Loucy (cell line): ENCODE measurements at regions not wholly inside any gene's neighbourhood (a gene's known extent, or its start where the extent isn't known, plus 50 kb on each side); places are given as distances from the start of the nearest gene placed in this dataset.

ENCODE experiments used
- H2AFZ ChIP-seq: fragments of 200-600 bp; sonication (generic); 2 replicates; pipeline ENCODE4 v1.6.0; 2016; ENCODE audit warnings: antibody characterized with exemption, mild to moderate bottlenecking, low read length, moderate library complexity
- H3F3A ChIP-seq: fragments of 200-600 bp; 2 replicates; pipeline ENCODE4 v1.6.0; 2016; ENCODE audit warnings: antibody characterized with exemption, low read depth, mild to moderate bottlenecking
- H3K27me3 ChIP-seq: fragments of 200-600 bp; sonication (generic); 2 replicates; pipeline ENCODE4 v1.6.1; 2014; ENCODE audit warnings: low read length, mild to moderate bottlenecking; ENCODE audit not compliant: insufficient read depth, poor library complexity, severe bottlenecking
- H3K36me3 ChIP-seq: fragments of 200-600 bp; sonication (generic); 2 replicates; pipeline ENCODE4 v1.6.1; 2016; ENCODE audit warnings: low read length; ENCODE audit not compliant: insufficient read depth
- H3K4me1 ChIP-seq: fragments of 200-600 bp; sonication (generic); 2 replicates; pipeline ENCODE4 v1.5.1; 2014; ENCODE audit warnings: low read length, mild to moderate bottlenecking; ENCODE audit not compliant: insufficient read depth, poor library complexity, severe bottlenecking
- H3K4me2 ChIP-seq: fragments of 200-600 bp; sonication (generic); 2 replicates; pipeline ENCODE4 v1.6.0; 2014; ENCODE audit warnings: antibody characterized with exemption, low read length, low read depth, mild to moderate bottlenecking; ENCODE audit not compliant: poor library complexity, severe bottlenecking
- H3K4me3 ChIP-seq: fragments of 200-600 bp; sonication (generic); 2 replicates; pipeline ENCODE4 v1.5.1; 2014; ENCODE audit warnings: low read length, mild to moderate bottlenecking, mixed read lengths; ENCODE audit not compliant: poor library complexity, severe bottlenecking
- H3K79me2 ChIP-seq: fragments of 200-600 bp; sonication (generic); 2 replicates; pipeline ENCODE4 v1.6.1; 2014; ENCODE audit warnings: low read length; ENCODE audit not compliant: insufficient read depth
- H3K9ac ChIP-seq: fragments of 200-600 bp; sonication (generic); 2 replicates; pipeline ENCODE4 v1.6.0; 2014; ENCODE audit warnings: mild to moderate bottlenecking, low read depth, low read length, moderate library complexity; ENCODE audit not compliant: poor library complexity, severe bottlenecking
- H3K9me2 ChIP-seq: fragments of 200-600 bp; sonication (generic); replicated peaks from 2 replicates; pipeline ENCODE4 v1.6.1; 2016; ENCODE audit warnings: low read depth, low read length, mixed read lengths
- H3K9me3 ChIP-seq: fragments of 200-600 bp; sonication (generic); 2 replicates; pipeline ENCODE4 v1.6.1; 2014; ENCODE audit warnings: mild to moderate bottlenecking, antibody characterized with exemption, low read length, low read depth; ENCODE audit not compliant: insufficient read depth
- H4K20me1 ChIP-seq: fragments of 200-600 bp; sonication (generic); 2 replicates; pipeline ENCODE4 v1.6.0; 2014; ENCODE audit warnings: antibody characterized with exemption, low read length, mild to moderate bottlenecking; ENCODE audit not compliant: insufficient read depth, poor library complexity, severe bottlenecking
- EZH2phosphoT487 ChIP-seq: fragments of 200-600 bp; IDR thresholded peaks from 2 replicates; pipeline ENCODE4 v1.6.1; 2018; ENCODE audit warnings: antibody characterized with exemption, mild to moderate bottlenecking, moderate library complexity, borderline replicate concordance
- TF ChIP-seq, protein P1 (sequence below): fragments of 200-600 bp; sonication (generic); conservative IDR thresholded peaks from 2 replicates; pipeline ENCODE4 v1.5.1; 2014; ENCODE audit warnings: mild to moderate bottlenecking, antibody characterized with exemption, low read length

DNA sequence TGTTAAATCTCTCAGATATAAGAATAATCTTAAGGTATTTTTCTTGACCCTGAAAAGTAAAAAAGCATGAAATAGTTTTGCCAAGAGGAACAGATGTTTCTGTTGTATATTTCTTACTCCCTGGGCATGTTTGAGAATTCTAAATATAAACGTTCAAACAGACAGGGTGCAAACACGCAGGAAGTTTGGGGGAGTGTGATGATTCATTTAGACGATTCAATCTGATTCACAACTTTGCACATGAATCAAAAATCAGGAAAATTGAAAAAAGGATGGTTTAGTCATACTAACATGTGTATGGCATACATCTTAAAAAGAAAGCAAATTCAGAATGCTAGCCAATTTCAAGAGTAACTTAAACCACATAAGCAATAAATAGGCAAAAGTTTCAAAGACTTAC, 340.3 kb upstream of the GRID2 start:
- no peaks in the 10 kb centered on the region for H3K27me3 ChIP-seq
- no peaks in the 10 kb centered on the region for H3K4me1 ChIP-seq
- TF ChIP-seq, protein P1, sequence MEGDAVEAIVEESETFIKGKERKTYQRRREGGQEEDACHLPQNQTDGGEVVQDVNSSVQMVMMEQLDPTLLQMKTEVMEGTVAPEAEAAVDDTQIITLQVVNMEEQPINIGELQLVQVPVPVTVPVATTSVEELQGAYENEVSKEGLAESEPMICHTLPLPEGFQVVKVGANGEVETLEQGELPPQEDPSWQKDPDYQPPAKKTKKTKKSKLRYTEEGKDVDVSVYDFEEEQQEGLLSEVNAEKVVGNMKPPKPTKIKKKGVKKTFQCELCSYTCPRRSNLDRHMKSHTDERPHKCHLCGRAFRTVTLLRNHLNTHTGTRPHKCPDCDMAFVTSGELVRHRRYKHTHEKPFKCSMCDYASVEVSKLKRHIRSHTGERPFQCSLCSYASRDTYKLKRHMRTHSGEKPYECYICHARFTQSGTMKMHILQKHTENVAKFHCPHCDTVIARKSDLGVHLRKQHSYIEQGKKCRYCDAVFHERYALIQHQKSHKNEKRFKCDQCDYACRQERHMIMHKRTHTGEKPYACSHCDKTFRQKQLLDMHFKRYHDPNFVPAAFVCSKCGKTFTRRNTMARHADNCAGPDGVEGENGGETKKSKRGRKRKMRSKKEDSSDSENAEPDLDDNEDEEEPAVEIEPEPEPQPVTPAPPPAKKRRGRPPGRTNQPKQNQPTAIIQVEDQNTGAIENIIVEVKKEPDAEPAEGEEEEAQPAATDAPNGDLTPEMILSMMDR: no peak
- no peak for TF ChIP-seq EZH2phosphoT487
- H4K20me1 ChIP-seq: no peaks in the 10 kb centered on the region
- no peaks in the 10 kb centered on the region for H3K9me2 ChIP-seq
- H3K4me3 ChIP-seq: no peak overlapping the region
- H3K9ac ChIP-seq: no peak overlapping the region
- no peaks in the 10 kb centered on the region for H3K79me2 ChIP-seq
- no peaks in the 10 kb centered on the region for H3K9me3 ChIP-seq
- no peak overlapping the region for H2AFZ ChIP-seq
- H3F3A ChIP-seq: no peaks in the 10 kb centered on the region
- no peak overlapping the region for H3K4me2 ChIP-seq
- no peaks in the 10 kb centered on the region for H3K36me3 ChIP-seq

DNA sequence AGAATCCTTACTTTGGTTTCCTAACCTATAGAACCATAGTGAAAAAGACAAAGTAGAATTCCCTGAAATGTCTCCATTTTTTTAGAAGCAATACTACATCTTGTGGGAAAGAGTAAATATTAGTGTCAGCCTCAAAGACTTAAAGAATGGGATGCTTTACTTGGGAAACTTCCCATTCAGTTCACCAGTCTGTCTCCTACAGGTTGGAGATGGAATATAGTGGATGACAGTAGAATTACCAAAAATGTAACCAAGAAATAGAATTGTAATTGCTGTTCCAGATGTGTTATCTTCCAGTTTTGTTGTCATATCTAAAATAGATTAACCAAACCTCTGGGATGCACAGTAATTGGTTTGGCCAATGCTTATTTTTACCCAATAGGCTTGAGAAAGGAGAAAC, 338.6 kb upstream of the GRID2 start:
- no peaks in the 10 kb centered on the region for H3K4me1 ChIP-seq
- H2AFZ ChIP-seq: no peak overlapping the region
- no peak overlapping the region for H3K4me3 ChIP-seq
- TF ChIP-seq, protein P1: no peak
- no peak overlapping the region for H3K4me2 ChIP-seq
- H3K9me2 ChIP-seq: no peaks in the 10 kb centered on the region
- no peaks in the 10 kb centered on the region for H3K79me2 ChIP-seq
- no peaks in the 10 kb centered on the region for H3F3A ChIP-seq
- H3K27me3 ChIP-seq: no peaks in the 10 kb centered on the region
- no peak overlapping the region for H3K9ac ChIP-seq
- H3K36me3 ChIP-seq: no peaks in the 10 kb centered on the region
- H4K20me1 ChIP-seq: no peaks in the 10 kb centered on the region
- H3K9me3 ChIP-seq: no peaks in the 10 kb centered on the region

DNA sequence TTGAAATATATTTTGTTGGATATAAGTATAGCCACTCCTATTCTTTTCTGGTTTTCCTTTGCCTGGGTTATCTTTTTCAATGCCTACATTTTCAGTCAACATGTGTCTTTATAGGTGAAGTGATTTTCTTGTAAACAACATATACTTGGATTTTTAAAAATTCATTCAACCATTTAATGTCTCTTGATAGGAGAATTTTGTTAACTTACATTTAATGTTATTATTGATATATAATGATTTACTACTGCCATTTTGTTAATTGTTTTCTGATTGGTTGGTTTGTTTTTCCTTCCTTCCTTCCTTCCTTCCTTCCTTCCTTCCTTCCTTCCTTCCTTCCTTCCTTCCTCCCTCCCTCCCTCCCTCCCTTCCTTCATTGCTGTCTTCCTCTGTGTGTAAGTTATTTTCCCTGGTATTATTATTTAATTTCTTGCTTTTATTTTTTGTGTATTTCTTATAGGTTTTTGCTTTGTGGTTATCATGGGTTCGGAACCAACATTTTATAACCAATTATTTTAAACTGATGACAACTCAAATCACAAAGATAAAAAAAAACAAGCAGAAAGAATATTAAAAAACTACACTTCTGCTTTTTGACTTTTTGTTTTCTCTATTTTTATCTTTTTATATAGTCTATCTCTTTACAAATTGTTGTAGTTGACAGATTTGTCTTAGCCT, 330.1 kb upstream of the GRID2 start:
- H3K9me2 ChIP-seq: no peaks in the 10 kb centered on the region
- no peak for TF ChIP-seq EZH2phosphoT487
- TF ChIP-seq, protein P1: no peak
- no peak overlapping the region for H3K4me2 ChIP-seq
- no peaks in the 10 kb centered on the region for H4K20me1 ChIP-seq
- H3K27me3 ChIP-seq: no peaks in the 10 kb centered on the region
- no peak overlapping the region for H2AFZ ChIP-seq
- no peaks in the 10 kb centered on the region for H3K79me2 ChIP-seq
- H3F3A ChIP-seq: no peaks in the 10 kb centered on the region
- H3K36me3 ChIP-seq: no peaks in the 10 kb centered on the region
- no peak overlapping the region for H3K4me3 ChIP-seq
- 0 out of 2 replicates have a peak, but pooled peaks cover 3% of the 10 kb centered on the region for H3K9me3 ChIP-seq
- no peaks in the 10 kb centered on the region for H3K4me1 ChIP-seq
- H3K9ac ChIP-seq: no peak overlapping the region
